H1 (cell line): ENCODE measurements at regions not wholly inside any gene's neighbourhood (a gene's known extent, or its start where the extent isn't known, plus 50 kb on each side); places are given as distances from the start of the nearest gene placed in this dataset.

Experiments
- CTCF ChIA-PET: fragments of 300-600 bp; sonication (Branson Sonifier 250); formaldehyde crosslinking; loops from one replicate; lab custom pipeline; 2021; ENCODE audit not compliant: partially characterized antibody; lab: Charles Lee
- POLR2A ChIA-PET: fragments of 300-600 bp; sonication (Branson Sonifier 250); formaldehyde crosslinking; loops from one replicate; lab custom pipeline; 2021; ENCODE audit warnings: inconsistent platforms; ENCODE audit not compliant: partially characterized antibody; lab: Charles Lee
- DNase-seq, 2 experiments: peaks; one replicate each; pipeline versions ENCODE4 v3.0.0 to v3.0.0-alpha.2; 2010 to 2022; ENCODE audit warnings: low spot score in 2 of 2, low read depth in 1 of 2, mixed read lengths in 1 of 2
- FAIRE-seq: peaks from 2 replicates; lab custom pipeline; 2011; peaks lifted over from hg19 to GRCh38; lab: Jason Lieb, UNC
- H2AFZ ChIP-seq: 2 replicates; pipeline ENCODE4 v1.8.1; 2012; ENCODE audit warnings: low read length, inconsistent platforms
- H2AK5ac ChIP-seq: 2 replicates; pipeline ENCODE4 v1.6.1; 2013; ENCODE audit warnings: low read depth, low read length
- H2BK120ac ChIP-seq: replicated peaks from 2 replicates; pipeline ENCODE3; 2013; ENCODE audit warnings: low read depth, low read length, inconsistent platforms
- H2BK12ac ChIP-seq: 2 replicates; pipeline ENCODE4 v1.6.1; 2013; ENCODE audit warnings: low read depth, low read length
- H2BK15ac ChIP-seq: 2 replicates; pipeline ENCODE4 v1.6.1; 2013; ENCODE audit warnings: low read length
- H2BK20ac ChIP-seq: 2 replicates; pipeline ENCODE4 v1.6.1; 2013; ENCODE audit warnings: low read length
- H2BK5ac ChIP-seq: 2 replicates; pipeline ENCODE4 v1.6.1; 2013; ENCODE audit warnings: low read depth, low read length
- H3K14ac ChIP-seq: 2 replicates; pipeline ENCODE4 v1.6.1; 2013; ENCODE audit warnings: inconsistent platforms; ENCODE audit not compliant: insufficient read length
- H3K18ac ChIP-seq: 2 replicates; pipeline ENCODE4 v1.6.1; 2013; ENCODE audit warnings: low read length; ENCODE audit errors: extremely low read depth
- H3K23ac ChIP-seq: 2 replicates; pipeline ENCODE4 v1.6.1; 2013; ENCODE audit warnings: inconsistent platforms; ENCODE audit not compliant: insufficient read length
- H3K23me2 ChIP-seq: 2 replicates; pipeline ENCODE4 v1.6.1; 2013; ENCODE audit warnings: low read depth, low read length
- H3K27ac ChIP-seq: 2 replicates; pipeline ENCODE4 v1.6.1; 2011; ENCODE audit warnings: low read depth, low read length, inconsistent platforms
- H3K27me3 ChIP-seq, 4 experiments: replicated peaks in 1 of 4; 1 replicate in 1 of 4; 2 replicates in 3 of 4; pipeline versions ENCODE4 v1.6.1 to v1.8.1; 2011 to 2013; ENCODE audit warnings: low read length in 3 of 4, mild to moderate bottlenecking in 3 of 4, inconsistent platforms in 2 of 4, mixed read lengths in 2 of 4, moderate library complexity in 1 of 4; ENCODE audit not compliant: control insufficient read depth in 3 of 4, insufficient read depth in 3 of 4; ENCODE audit errors: extremely low read depth in 1 of 4
- H3K36me3 ChIP-seq, 4 experiments: 2 replicates each; pipeline versions ENCODE4 v1.6.1 to v1.8.1; 2011 to 2013; ENCODE audit warnings: mild to moderate bottlenecking in 4 of 4, low read length in 3 of 4, moderate library complexity in 2 of 4, control low read depth in 1 of 4, inconsistent platforms in 1 of 4; ENCODE audit not compliant: insufficient read depth in 4 of 4, control insufficient read depth in 2 of 4
- H3K4ac ChIP-seq: replicated peaks from 2 replicates; pipeline ENCODE3; 2013; ENCODE audit warnings: low read length, low read depth, mixed read lengths, inconsistent platforms; ENCODE audit not compliant: insufficient read length
- H3K4me1 ChIP-seq, 4 experiments: replicated peaks in 1 of 4; 1 replicate in 1 of 4; 2 replicates in 3 of 4; pipeline versions ENCODE4 v1.6.1 to v1.8.1; 2011 to 2013; ENCODE audit warnings: low read length in 3 of 4, inconsistent platforms in 2 of 4, mixed read lengths in 1 of 4; ENCODE audit not compliant: insufficient read depth in 4 of 4, control insufficient read depth in 3 of 4
- H3K4me2 ChIP-seq, 2 experiments: 2 replicates each; pipeline versions ENCODE4 v1.6.1 to v1.8.1; 2011 to 2013; ENCODE audit warnings: low read depth in 2 of 2, low read length in 2 of 2, control low read depth in 1 of 2, inconsistent platforms in 1 of 2, mild to moderate bottlenecking in 1 of 2; ENCODE audit not compliant: insufficient read depth in 1 of 2
- H3K4me3 ChIP-seq, 4 experiments: fragments of 200-600, 300-600 bp in 1 of 4; sonication (generic), shearing (Covaris generic), sonication (Bioruptor Twin) in 1 of 4; 2 replicates each; pipeline versions ENCODE4 v1.5.1 to v1.8.1; 2011 to 2016; ENCODE audit warnings: low read length in 4 of 4, low read depth in 3 of 4, control low read depth in 2 of 4, inconsistent platforms in 2 of 4, mild to moderate bottlenecking in 2 of 4, mixed read lengths in 1 of 4, moderate library complexity in 1 of 4; ENCODE audit not compliant: insufficient read depth in 2 of 4; ENCODE audit errors: extremely low read depth in 1 of 4
- H3K56ac ChIP-seq: replicated peaks from 2 replicates; pipeline ENCODE3; 2013; ENCODE audit warnings: low read depth, mild to moderate bottlenecking, mixed read lengths, low read length, inconsistent platforms; ENCODE audit not compliant: insufficient read length
- H3K79me1 ChIP-seq: 2 replicates; pipeline ENCODE4 v1.6.1; 2013; ENCODE audit warnings: low read depth, low read length, control low read depth
- H3K79me2 ChIP-seq, 2 experiments: 2 replicates each; pipeline versions ENCODE4 v1.6.1 to v1.8.1; 2012 to 2013; ENCODE audit warnings: low read length in 2 of 2, mild to moderate bottlenecking in 2 of 2, inconsistent platforms in 1 of 2; ENCODE audit not compliant: insufficient read depth in 2 of 2, control insufficient read depth in 1 of 2
- H3K9ac ChIP-seq, 4 experiments: replicated peaks in 1 of 4; 1 replicate in 1 of 4; 2 replicates in 3 of 4; pipeline versions ENCODE4 v1.6.1 to v1.8.1; 2011 to 2013; ENCODE audit warnings: low read depth in 3 of 4, low read length in 3 of 4, control low read depth in 2 of 4, mild to moderate bottlenecking in 2 of 4, moderate library complexity in 2 of 4, inconsistent platforms in 1 of 4; ENCODE audit errors: extremely low read depth in 1 of 4
- H3K9me3 ChIP-seq, 2 experiments: 2 replicates each; pipeline versions ENCODE4 v1.6.1 to v1.8.1; 2012 to 2013; ENCODE audit warnings: mild to moderate bottlenecking in 2 of 2, moderate library complexity in 2 of 2, control low read depth in 1 of 2, inconsistent platforms in 1 of 2, low read depth in 1 of 2, low read length in 1 of 2, mixed read lengths in 1 of 2; ENCODE audit not compliant: insufficient read depth in 2 of 2
- H4K20me1 ChIP-seq, 2 experiments: replicated peaks in 1 of 2; 2 replicates each; pipeline versions ENCODE3 to v1.8.1; 2011 to 2013; ENCODE audit warnings: inconsistent platforms in 2 of 2, low read length in 2 of 2, mild to moderate bottlenecking in 1 of 2; ENCODE audit not compliant: insufficient read depth in 2 of 2, control insufficient read depth in 1 of 2
- H4K5ac ChIP-seq: 2 replicates; pipeline ENCODE4 v1.6.1; 2013; ENCODE audit warnings: low read length, low read depth, mixed read lengths, inconsistent platforms; ENCODE audit not compliant: insufficient read length
- H4K8ac ChIP-seq: 2 replicates; pipeline ENCODE4 v1.8.0; 2013; ENCODE audit warnings: mild to moderate bottlenecking, moderate library complexity, low read length, inconsistent platforms; ENCODE audit not compliant: insufficient read depth; ENCODE audit errors: extremely low read depth
- H4K91ac ChIP-seq: replicated peaks from 2 replicates; pipeline ENCODE3; 2013; ENCODE audit warnings: low read length, mixed read lengths, inconsistent platforms; ENCODE audit not compliant: insufficient read length
- BRCA1 ChIP-seq: IDR thresholded peaks from 2 replicates; pipeline ENCODE4 v1.6.1; 2012; ENCODE audit warnings: low read depth, low read length, improper control_type of control experiment
- CBX5 ChIP-seq: fragments of 300-800, 300-1000 bp; sonication (generic); IDR thresholded peaks from 2 replicates; pipeline ENCODE4 v1.7.1; 2016; ENCODE audit warnings: antibody characterized with exemption, low read length, low read depth
- EZH2 ChIP-seq: fragments of 200-600 bp; sonication (generic); IDR thresholded peaks from 2 replicates; pipeline ENCODE4 v1.7.1; 2012; ENCODE audit warnings: low read depth, mild to moderate bottlenecking, moderate library complexity, low read length, inconsistent platforms; ENCODE audit not compliant: severe bottlenecking
- FOSL1 ChIP-seq: IDR thresholded peaks from 2 replicates; pipeline ENCODE4 v1.6.1; 2011; ENCODE audit warnings: mild to moderate bottlenecking, low read depth, low read length, moderate library complexity; ENCODE audit not compliant: insufficient read depth
- JUND ChIP-seq: IDR thresholded peaks from 2 replicates; pipeline ENCODE4 v1.6.1; 2011; ENCODE audit warnings: mild to moderate bottlenecking, improper control_type of control experiment, low read length
- SIN3A ChIP-seq, 2 experiments: IDR thresholded peaks in 1 of 2; conservative IDR thresholded peaks in 1 of 2; 2 replicates each; pipeline ENCODE4 v1.6.1; 2011 to 2012; ENCODE audit warnings: low read length in 2 of 2, improper control_type of control experiment in 1 of 2, low read depth in 1 of 2, mild to moderate bottlenecking in 1 of 2
- SP4 ChIP-seq: IDR thresholded peaks from 2 replicates; pipeline ENCODE4 v1.6.1; 2012; ENCODE audit warnings: low read length, inconsistent platforms
- whole genome bisulfite sequencing, 2 experiments: shearing (Covaris generic) in 1 of 2; methylation state at CpG; one replicate each; pipeline versions ENCODE4 v1.1.6 to v1.1.7; 2013 to 2015; ENCODE audit warnings: low lambda C conversion rate in 2 of 2, mixed read lengths in 2 of 2, inconsistent platforms in 1 of 2, low coverage in 1 of 2, missing lambda C conversion rate in 1 of 2; ENCODE audit not compliant: insufficient replicate concordance in 2 of 2, insufficient coverage in 1 of 2, insufficient read length in 1 of 2; ENCODE audit errors: extremely low coverage in 1 of 2, missing lambda C conversion rate in 1 of 2; 5-methylcytosine and 5-hydroxymethylcytosine counted together

DNA sequence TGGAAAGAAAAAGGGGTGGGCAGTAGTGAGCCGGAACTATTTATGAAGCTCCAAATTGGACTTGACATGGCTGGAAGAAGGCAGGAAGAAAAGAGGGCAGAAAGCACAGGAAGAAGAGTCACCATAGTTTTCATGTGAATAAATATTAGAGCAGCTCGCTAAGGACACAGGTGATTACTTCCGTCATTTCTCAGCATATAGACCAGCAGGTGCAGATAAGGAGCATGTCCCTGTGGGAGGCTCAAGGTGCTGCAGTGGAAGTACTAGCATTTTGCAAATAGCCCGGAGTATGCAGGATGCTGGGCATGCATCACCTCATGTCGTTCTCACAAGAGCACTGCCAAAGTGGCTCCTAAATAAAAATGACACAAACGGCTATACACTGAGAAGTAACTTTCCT is 71.3 kb upstream of the HTR4 start:
- Histone ChIP-seq H3K56ac (no peak overlapping the region), H3K9ac (no peak overlapping the region), H2AFZ (no peak overlapping the region), H3K27me3 (no peaks in the 10 kb centered on the region), H2BK12ac (no peak overlapping the region), H3K27ac (no peak overlapping the region), H3K36me3 (no peaks in the 10 kb centered on the region), H3K9me3 (no peaks in the 10 kb centered on the region), H4K8ac (no peak overlapping the region), H2AK5ac (no peak overlapping the region), H3K23ac (no peak overlapping the region), H2BK5ac (no peak overlapping the region), H3K79me1 (no peaks in the 10 kb centered on the region), H3K79me2 (no peaks in the 10 kb centered on the region), H3K4me3 (no peak overlapping the region), H3K18ac (no peak overlapping the region), H2BK15ac (no peak overlapping the region), H4K20me1 (no peaks in the 10 kb centered on the region), H4K5ac (no peak overlapping the region), H3K4me2 (no peak overlapping the region), H2BK20ac (no peak overlapping the region), H3K4me1 (no peaks in the 10 kb centered on the region), H4K91ac (no peak overlapping the region), H3K14ac (no peak overlapping the region), H3K23me2 (no peaks in the 10 kb centered on the region), H2BK120ac (no peak overlapping the region), H3K4ac (no peak overlapping the region)
- ChIA-PET CTCF (interaction anchor here (0.6 to 20.2 kb wide), 4 partner anchors 24 to 306 kb away, joined by 3 to 444 read pairs (median 3); no protein-coding TSS in a partner anchor), POLR2A (no interaction called here)
- FAIRE-seq (no peak), DNase-seq (no peak)
- TF ChIP-seq CBX5 (no peak), SIN3A (conservative IDR thresholded peaks at IDR 0.05 in 1 of 2, IDR thresholded peaks at IDR 0.05 in 1 of 2; ENCODE audit: low read depth in 1 of 2, low read length in 2 of 2) (no peak), JUND (no peak), EZH2 (no peak), BRCA1 (no peak), FOSL1 (no peak), SP4 (no peak)
- WGBS, 2 experiments = 89% methylated on average over 6 of the region's 6 CpGs; no CpG with 5 or more reads in 1 of the 2 experiments
